Liver (tissue), 8 donors: ENCODE measurements at regions not wholly inside any gene's neighbourhood (a gene's known extent, or its start where the extent isn't known, plus 50 kb on each side); places are given as distances from the start of the nearest gene placed in this dataset.

Experiments used
- DNase-seq: peaks from one replicate; pipeline ENCODE4 v3.0.0-alpha.2; 2017; ENCODE audit warnings: low spot score
- H3K27ac ChIP-seq, 2 donors: one replicate each; pipeline ENCODE4 v1.7.0; 2013; ENCODE audit warnings: inconsistent platforms in 2 of 2, low read length in 2 of 2, control low read depth in 1 of 2, low read depth in 1 of 2, mild to moderate bottlenecking in 1 of 2
- H3K27me3 ChIP-seq, 4 donors: one replicate each; pipeline versions ENCODE4 v1.6.1 to v1.7.0; 2013; ENCODE audit warnings: low read length in 3 of 4, inconsistent platforms in 1 of 4, mild to moderate bottlenecking in 1 of 4, moderate library complexity in 1 of 4; ENCODE audit not compliant: control insufficient read depth in 4 of 4, insufficient read depth in 4 of 4
- H3K36me3 ChIP-seq, 4 donors: one replicate each; pipeline versions ENCODE4 v1.6.1 to v1.7.0; 2013; ENCODE audit warnings: low read length in 3 of 4, mild to moderate bottlenecking in 3 of 4, low read depth in 1 of 4, moderate library complexity in 1 of 4; ENCODE audit not compliant: control insufficient read depth in 4 of 4, insufficient read depth in 3 of 4
- H3K4me1 ChIP-seq, 4 donors: one replicate each; pipeline versions ENCODE4 v1.6.1 to v1.7.0; 2013; ENCODE audit warnings: low read length in 3 of 4, mild to moderate bottlenecking in 3 of 4, moderate library complexity in 1 of 4; ENCODE audit not compliant: control insufficient read depth in 4 of 4, insufficient read depth in 4 of 4
- H3K4me3 ChIP-seq, 3 donors: one replicate each; pipeline versions ENCODE4 v1.6.1 to v1.7.0; 2013; ENCODE audit warnings: low read length in 3 of 3, control low read depth in 1 of 3, low read depth in 1 of 3, mild to moderate bottlenecking in 1 of 3
- H3K9ac ChIP-seq, 2 donors: one replicate each; pipeline ENCODE4 v1.7.0; 2013; ENCODE audit warnings: low read length in 2 of 2, mild to moderate bottlenecking in 2 of 2, moderate library complexity in 2 of 2, control low read depth in 1 of 2, low read depth in 1 of 2
- H3K9me3 ChIP-seq, 4 donors: one replicate each; pipeline versions ENCODE4 v1.6.1 to v1.7.0; 2013; ENCODE audit warnings: low read length in 3 of 4; ENCODE audit not compliant: control insufficient read depth in 4 of 4
- FOXA1 ChIP-seq: IDR thresholded peaks from 2 replicates; pipeline ENCODE4 v1.6.1; 2016; ENCODE audit warnings: antibody characterized with exemption
- FOXA2 ChIP-seq: IDR thresholded peaks from 2 replicates; pipeline ENCODE4 v1.6.1; 2016; ENCODE audit warnings: antibody characterized with exemption
- HNF4A ChIP-seq, 2 donors: conservative IDR thresholded peaks; 2 replicates each; pipeline ENCODE4 v1.6.1; 2016; ENCODE audit warnings: antibody characterized with exemption in 2 of 2, mild to moderate bottlenecking in 2 of 2
- HNF4G ChIP-seq: IDR thresholded peaks from 2 replicates; pipeline ENCODE4 v1.6.1; 2016; ENCODE audit warnings: antibody characterized with exemption
- JUND ChIP-seq, 2 donors: IDR thresholded peaks; 2 replicates each; pipeline ENCODE4 v1.6.1; 2016; ENCODE audit warnings: antibody characterized with exemption in 2 of 2
- RAD21 ChIP-seq, 2 donors: IDR thresholded peaks; 2 replicates each; pipeline ENCODE4 v1.6.1; 2016; ENCODE audit warnings: antibody characterized with exemption in 2 of 2, mild to moderate bottlenecking in 2 of 2
- RXRA ChIP-seq, 2 donors: IDR thresholded peaks; 2 replicates each; pipeline ENCODE4 v1.6.1; 2017 to 2018; ENCODE audit warnings: antibody characterized with exemption in 2 of 2, mild to moderate bottlenecking in 1 of 2
- TAF1 ChIP-seq: conservative IDR thresholded peaks from 2 replicates; pipeline ENCODE4 v1.6.1; 2016; ENCODE audit warnings: antibody characterized with exemption, mild to moderate bottlenecking
- YY1 ChIP-seq: IDR thresholded peaks from 2 replicates; pipeline ENCODE4 v1.6.1; 2016; ENCODE audit warnings: antibody characterized with exemption, mild to moderate bottlenecking
- WGBS: extraction: QIAGEN DNeasy Blood & Tissue Kit; methylation state at CpG from one replicate; pipeline ENCODE4 v1.1.7; 2013; 5-methylcytosine and 5-hydroxymethylcytosine counted together
- TF ChIP-seq, protein P1 (sequence below): IDR thresholded peaks from 2 replicates; pipeline ENCODE4 v1.6.1; 2016; ENCODE audit warnings: antibody characterized with exemption
- TF ChIP-seq, protein P2 (sequence below): IDR thresholded peaks from 2 replicates; pipeline ENCODE4 v1.6.1; 2016; ENCODE audit warnings: antibody characterized with exemption, mild to moderate bottlenecking
- TF ChIP-seq, protein P3 (sequence below): IDR thresholded peaks from 2 replicates; pipeline ENCODE4 v1.6.1; 2016; ENCODE audit warnings: antibody characterized with exemption
- TF ChIP-seq, protein P4 (sequence below): fragments of 150-350 bp; IDR thresholded peaks from 2 replicates; pipeline ENCODE4 v1.5.1; 2017; ENCODE audit warnings: improper control_type of control experiment, low read depth, low read length; ENCODE audit not compliant: missing input control
- TF ChIP-seq, protein P5 (sequence below): IDR thresholded peaks from 2 replicates; pipeline ENCODE4 v1.6.1; 2016; ENCODE audit warnings: antibody characterized with exemption
- donor health status: healthy.
- donor health status: healthy.
- donor health status: healthy.
- donor health status: healthy.
- donor health status: healthy.

DNA sequence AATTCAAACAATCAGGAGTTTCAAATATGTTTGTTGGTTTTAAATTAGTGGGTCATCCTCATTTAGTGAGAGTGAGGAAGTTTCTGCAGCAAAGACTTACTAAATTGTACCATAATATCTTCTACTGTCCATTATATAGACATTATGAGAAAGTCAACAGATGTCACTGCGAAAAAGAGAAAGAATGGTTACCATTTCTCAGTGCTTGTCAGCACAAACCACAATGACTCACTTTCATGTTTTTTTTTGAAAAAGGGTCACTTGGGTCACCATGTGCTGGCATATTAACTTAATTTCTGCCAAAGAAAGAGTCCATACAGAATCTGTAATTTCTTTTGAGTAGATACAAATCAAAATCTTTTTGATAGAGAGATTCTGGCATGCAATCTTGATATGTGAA lies 924.6 kb upstream of the FAT3 start:
- Histone ChIP-seq H3K9me3 (no peaks in the 10 kb centered on the region), H3K36me3 (no peaks in the 10 kb centered on the region), H3K9ac (no peak overlapping the region), H3K4me1 (no peaks in the 10 kb centered on the region), H3K27me3 (no peaks in the 10 kb centered on the region), H3K27ac (no peak overlapping the region), H3K4me3 (no peak overlapping the region)
- TF ChIP-seq, protein P1, sequence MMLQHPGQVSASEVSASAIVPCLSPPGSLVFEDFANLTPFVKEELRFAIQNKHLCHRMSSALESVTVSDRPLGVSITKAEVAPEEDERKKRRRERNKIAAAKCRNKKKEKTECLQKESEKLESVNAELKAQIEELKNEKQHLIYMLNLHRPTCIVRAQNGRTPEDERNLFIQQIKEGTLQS: no peak
- TF ChIP-seq, protein P2, sequence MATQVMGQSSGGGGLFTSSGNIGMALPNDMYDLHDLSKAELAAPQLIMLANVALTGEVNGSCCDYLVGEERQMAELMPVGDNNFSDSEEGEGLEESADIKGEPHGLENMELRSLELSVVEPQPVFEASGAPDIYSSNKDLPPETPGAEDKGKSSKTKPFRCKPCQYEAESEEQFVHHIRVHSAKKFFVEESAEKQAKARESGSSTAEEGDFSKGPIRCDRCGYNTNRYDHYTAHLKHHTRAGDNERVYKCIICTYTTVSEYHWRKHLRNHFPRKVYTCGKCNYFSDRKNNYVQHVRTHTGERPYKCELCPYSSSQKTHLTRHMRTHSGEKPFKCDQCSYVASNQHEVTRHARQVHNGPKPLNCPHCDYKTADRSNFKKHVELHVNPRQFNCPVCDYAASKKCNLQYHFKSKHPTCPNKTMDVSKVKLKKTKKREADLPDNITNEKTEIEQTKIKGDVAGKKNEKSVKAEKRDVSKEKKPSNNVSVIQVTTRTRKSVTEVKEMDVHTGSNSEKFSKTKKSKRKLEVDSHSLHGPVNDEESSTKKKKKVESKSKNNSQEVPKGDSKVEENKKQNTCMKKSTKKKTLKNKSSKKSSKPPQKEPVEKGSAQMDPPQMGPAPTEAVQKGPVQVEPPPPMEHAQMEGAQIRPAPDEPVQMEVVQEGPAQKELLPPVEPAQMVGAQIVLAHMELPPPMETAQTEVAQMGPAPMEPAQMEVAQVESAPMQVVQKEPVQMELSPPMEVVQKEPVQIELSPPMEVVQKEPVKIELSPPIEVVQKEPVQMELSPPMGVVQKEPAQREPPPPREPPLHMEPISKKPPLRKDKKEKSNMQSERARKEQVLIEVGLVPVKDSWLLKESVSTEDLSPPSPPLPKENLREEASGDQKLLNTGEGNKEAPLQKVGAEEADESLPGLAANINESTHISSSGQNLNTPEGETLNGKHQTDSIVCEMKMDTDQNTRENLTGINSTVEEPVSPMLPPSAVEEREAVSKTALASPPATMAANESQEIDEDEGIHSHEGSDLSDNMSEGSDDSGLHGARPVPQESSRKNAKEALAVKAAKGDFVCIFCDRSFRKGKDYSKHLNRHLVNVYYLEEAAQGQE: no peak
- no peak for TF ChIP-seq YY1
- no peak for TF ChIP-seq FOXA1
- TF ChIP-seq RXRA (IDR thresholded peaks at IDR 0.05): no peak
- no peak for TF ChIP-seq HNF4A (conservative IDR thresholded peaks at IDR 0.05)
- TF ChIP-seq, protein P3, sequence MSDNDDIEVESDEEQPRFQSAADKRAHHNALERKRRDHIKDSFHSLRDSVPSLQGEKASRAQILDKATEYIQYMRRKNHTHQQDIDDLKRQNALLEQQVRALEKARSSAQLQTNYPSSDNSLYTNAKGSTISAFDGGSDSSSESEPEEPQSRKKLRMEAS: no peak
- no peak for DNase-seq
- WGBS: 77% methylated on average over 1 of the region's 1 CpG

DNA sequence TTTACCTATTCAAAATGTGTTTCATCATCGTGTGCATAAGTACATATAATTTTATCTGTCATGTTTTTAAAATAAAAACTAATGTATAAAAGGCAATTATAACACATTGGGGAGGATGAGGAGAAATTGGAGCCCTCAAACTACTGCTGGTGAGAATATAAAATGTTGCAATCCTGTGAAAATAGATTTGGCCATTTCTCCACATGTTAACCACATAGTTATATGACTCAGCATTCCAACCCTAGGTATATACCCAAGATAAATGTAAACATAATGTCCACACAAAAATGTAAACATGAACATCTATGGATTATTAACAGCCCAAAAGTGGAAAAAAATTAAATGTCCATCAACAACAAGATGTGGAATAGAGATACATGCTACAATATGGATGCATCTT lies 928.0 kb upstream of the FAT3 start:
- no peaks in the 10 kb centered on the region for H3K9me3 ChIP-seq
- no peaks in the 10 kb centered on the region for H3K4me1 ChIP-seq
- TF ChIP-seq RXRA (IDR thresholded peaks at IDR 0.05) (no peak), FOXA1 (no peak), FOXA2 (no peak), RAD21 (IDR thresholded peaks at IDR 0.05) (no peak), HNF4G (no peak), JUND (IDR thresholded peaks at IDR 0.05) (no peak), TAF1 (no peak), YY1 (no peak)
- TF ChIP-seq, protein P1: no peak
- TF ChIP-seq, protein P4, sequence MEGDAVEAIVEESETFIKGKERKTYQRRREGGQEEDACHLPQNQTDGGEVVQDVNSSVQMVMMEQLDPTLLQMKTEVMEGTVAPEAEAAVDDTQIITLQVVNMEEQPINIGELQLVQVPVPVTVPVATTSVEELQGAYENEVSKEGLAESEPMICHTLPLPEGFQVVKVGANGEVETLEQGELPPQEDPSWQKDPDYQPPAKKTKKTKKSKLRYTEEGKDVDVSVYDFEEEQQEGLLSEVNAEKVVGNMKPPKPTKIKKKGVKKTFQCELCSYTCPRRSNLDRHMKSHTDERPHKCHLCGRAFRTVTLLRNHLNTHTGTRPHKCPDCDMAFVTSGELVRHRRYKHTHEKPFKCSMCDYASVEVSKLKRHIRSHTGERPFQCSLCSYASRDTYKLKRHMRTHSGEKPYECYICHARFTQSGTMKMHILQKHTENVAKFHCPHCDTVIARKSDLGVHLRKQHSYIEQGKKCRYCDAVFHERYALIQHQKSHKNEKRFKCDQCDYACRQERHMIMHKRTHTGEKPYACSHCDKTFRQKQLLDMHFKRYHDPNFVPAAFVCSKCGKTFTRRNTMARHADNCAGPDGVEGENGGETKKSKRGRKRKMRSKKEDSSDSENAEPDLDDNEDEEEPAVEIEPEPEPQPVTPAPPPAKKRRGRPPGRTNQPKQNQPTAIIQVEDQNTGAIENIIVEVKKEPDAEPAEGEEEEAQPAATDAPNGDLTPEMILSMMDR: no peak
- TF ChIP-seq, protein P5, sequence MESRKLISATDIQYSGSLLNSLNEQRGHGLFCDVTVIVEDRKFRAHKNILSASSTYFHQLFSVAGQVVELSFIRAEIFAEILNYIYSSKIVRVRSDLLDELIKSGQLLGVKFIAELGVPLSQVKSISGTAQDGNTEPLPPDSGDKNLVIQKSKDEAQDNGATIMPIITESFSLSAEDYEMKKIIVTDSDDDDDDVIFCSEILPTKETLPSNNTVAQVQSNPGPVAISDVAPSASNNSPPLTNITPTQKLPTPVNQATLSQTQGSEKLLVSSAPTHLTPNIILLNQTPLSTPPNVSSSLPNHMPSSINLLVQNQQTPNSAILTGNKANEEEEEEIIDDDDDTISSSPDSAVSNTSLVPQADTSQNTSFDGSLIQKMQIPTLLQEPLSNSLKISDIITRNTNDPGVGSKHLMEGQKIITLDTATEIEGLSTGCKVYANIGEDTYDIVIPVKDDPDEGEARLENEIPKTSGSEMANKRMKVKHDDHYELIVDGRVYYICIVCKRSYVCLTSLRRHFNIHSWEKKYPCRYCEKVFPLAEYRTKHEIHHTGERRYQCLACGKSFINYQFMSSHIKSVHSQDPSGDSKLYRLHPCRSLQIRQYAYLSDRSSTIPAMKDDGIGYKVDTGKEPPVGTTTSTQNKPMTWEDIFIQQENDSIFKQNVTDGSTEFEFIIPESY: no peak
- TF ChIP-seq, protein P2: no peak
- TF ChIP-seq, protein P3: no peak
- H3K27ac ChIP-seq: no peak overlapping the region
- no peak for DNase-seq
- H3K4me3 ChIP-seq: no peak overlapping the region
- H3K9ac ChIP-seq: no peak overlapping the region
- 53% methylated on average over 1 of the region's 1 CpG for WGBS
- no peaks in the 10 kb centered on the region for H3K36me3 ChIP-seq
- H3K27me3 ChIP-seq: no peaks in the 10 kb centered on the region
